ENCODE measurements at regions not wholly inside any gene's neighbourhood (a gene's known extent, or its start where the extent isn't known, plus 50 kb on each side); places are given as distances from the start of the nearest gene placed in this dataset.

DNA sequence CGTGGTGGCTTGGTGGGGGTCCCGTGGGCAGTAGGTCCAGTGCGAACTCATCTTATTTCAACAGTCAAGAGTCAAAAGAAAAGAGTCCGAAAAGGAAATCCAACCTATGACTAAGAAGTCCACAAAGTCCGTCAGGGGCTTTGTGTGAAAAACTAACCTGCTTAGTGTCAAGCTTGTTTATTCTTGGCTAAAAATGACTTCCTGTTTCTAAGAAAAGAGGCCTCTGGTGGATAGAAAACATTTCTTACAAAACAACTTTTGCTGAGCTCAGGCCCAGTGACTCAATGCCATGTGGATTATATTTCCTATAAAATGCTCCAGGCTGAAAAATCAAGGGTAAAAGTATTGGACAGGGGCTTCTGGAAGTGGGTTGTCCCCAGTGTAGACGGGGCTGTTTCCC is 105.9 kb downstream of the GADD45G start:
- no peak for DNase-seq
- Histone ChIP-seq H3K4me3 (ENCODE audit: low read depth, low read length) (no peak overlapping the region), H3K27ac (no peak overlapping the region), H3K36me3 (replicated peaks) (no peaks in the 10 kb centered on the region), H3K27me3 (replicated peaks) (no peaks in the 10 kb centered on the region)
- in situ Hi-C loops (cut with HindIII; ENCODE audit: low pct_ligation_motif_present, low sequenced_read_pairs): no loop called here
- TF ChIP-seq CTCF (IDR thresholded peaks at IDR 0.05; ENCODE audit: low read depth, low read length, missing control alignments): no peak

DNA sequence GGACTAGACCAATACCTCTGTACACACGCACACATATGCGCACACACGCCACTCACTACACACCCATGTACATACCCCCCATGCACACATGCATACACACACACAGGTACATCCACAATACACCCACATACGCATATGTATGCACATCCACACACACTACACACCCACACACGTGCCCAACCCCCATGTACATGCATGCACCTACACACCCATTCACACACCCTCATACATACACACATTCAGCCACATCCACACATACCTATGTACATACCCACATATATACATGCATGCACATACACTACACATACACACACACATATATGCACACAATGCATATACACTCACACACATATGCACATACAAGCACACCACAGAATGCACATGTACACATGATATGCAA is 107.1 kb downstream of the GADD45G start:
- no peak overlapping the region for H3K4me3 ChIP-seq (ENCODE audit: low read depth, low read length)
- no peaks in the 10 kb centered on the region for H3K27me3 ChIP-seq (replicated peaks)
- no peak for DNase-seq
- TF ChIP-seq CTCF (IDR thresholded peaks at IDR 0.05; ENCODE audit: low read depth, low read length, missing control alignments): no peak
- H3K36me3 ChIP-seq (replicated peaks): no peaks in the 10 kb centered on the region
- no peak overlapping the region for H3K27ac ChIP-seq
- in situ Hi-C loops (cut with HindIII; ENCODE audit: low pct_ligation_motif_present, low sequenced_read_pairs): no loop called here

DNA sequence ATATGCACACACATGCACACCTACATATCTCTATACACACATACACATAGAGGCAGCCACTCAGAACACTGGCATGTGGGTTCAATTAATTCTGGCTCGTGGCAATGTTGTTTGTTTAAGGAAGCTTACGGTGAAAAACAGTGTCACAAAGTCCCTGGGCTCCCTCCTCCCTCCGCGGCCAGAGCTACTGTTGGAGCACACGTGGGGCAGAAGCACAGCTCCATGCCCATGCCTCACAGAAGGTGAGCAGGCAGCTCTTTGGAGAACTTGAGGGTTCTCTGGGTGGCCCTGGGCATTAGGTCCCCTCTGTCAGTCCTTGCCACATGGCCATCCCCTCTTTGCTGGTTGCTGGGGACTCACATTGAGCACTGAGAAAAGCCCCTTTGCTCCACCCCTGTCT is 107.5 kb downstream of the GADD45G start:
- DNase-seq: no peak
- no peak overlapping the region for H3K4me3 ChIP-seq (ENCODE audit: low read depth, low read length)
- H3K27ac ChIP-seq: no peak overlapping the region
- no peaks in the 10 kb centered on the region for H3K27me3 ChIP-seq (replicated peaks)
- H3K36me3 ChIP-seq (replicated peaks): no peaks in the 10 kb centered on the region
- in situ Hi-C loops (cut with HindIII; ENCODE audit: low pct_ligation_motif_present, low sequenced_read_pairs): no loop called here
- no peak for TF ChIP-seq CTCF (IDR thresholded peaks at IDR 0.05; ENCODE audit: low read depth, low read length, missing control alignments)

- no peak for DNase-seq
- no peaks in the 10 kb centered on the region for H3K27me3 ChIP-seq (replicated peaks)
- no peak overlapping the region for H3K4me3 ChIP-seq (ENCODE audit: low read depth, low read length)
- in situ Hi-C loops (cut with HindIII; ENCODE audit: low pct_ligation_motif_present, low sequenced_read_pairs): no loop called here
- TF ChIP-seq CTCF (IDR thresholded peaks at IDR 0.05; ENCODE audit: low read depth, low read length, missing control alignments): no peak
- H3K36me3 ChIP-seq (replicated peaks): no peaks in the 10 kb centered on the region
- H3K27ac ChIP-seq: no peak overlapping the region
Observed at GRCh38 chr9:89714321-89714720, 109.5 kb downstream of the GADD45G start.

- H3K27ac ChIP-seq: no peak overlapping the region
- no peaks in the 10 kb centered on the region for H3K36me3 ChIP-seq (replicated peaks)
- no peak for DNase-seq
- H3K4me3 ChIP-seq (ENCODE audit: low read depth, low read length): no peak overlapping the region
- H3K27me3 ChIP-seq (replicated peaks): no peaks in the 10 kb centered on the region
- no peak for TF ChIP-seq CTCF (IDR thresholded peaks at IDR 0.05; ENCODE audit: low read depth, low read length, missing control alignments)
- in situ Hi-C loops (cut with HindIII; ENCODE audit: low pct_ligation_motif_present, low sequenced_read_pairs): no loop called here
Observed at GRCh38 chr9:89715318-89715858, 110.6 kb downstream of the GADD45G start.

- no peaks in the 10 kb centered on the region for H3K36me3 ChIP-seq (replicated peaks)
- no peaks in the 10 kb centered on the region for H3K27me3 ChIP-seq (replicated peaks)
- no peak overlapping the region for H3K4me3 ChIP-seq (ENCODE audit: low read depth, low read length)
- in situ Hi-C loops (cut with HindIII; ENCODE audit: low pct_ligation_motif_present, low sequenced_read_pairs): no loop called here
- no peak for DNase-seq
- no peak overlapping the region for H3K27ac ChIP-seq
- TF ChIP-seq CTCF (IDR thresholded peaks at IDR 0.05; ENCODE audit: low read depth, low read length, missing control alignments): no peak
Observed at GRCh38 chr9:89715881-89716280, 111.1 kb downstream of the GADD45G start.

Measured in brain microvascular endothelial cell (primary cell).